ENCODE measurements at regions not wholly inside any gene's neighbourhood (a gene's known extent, or its start where the extent isn't known, plus 50 kb on each side); places are given as distances from the start of the nearest gene placed in this dataset.

DNA sequence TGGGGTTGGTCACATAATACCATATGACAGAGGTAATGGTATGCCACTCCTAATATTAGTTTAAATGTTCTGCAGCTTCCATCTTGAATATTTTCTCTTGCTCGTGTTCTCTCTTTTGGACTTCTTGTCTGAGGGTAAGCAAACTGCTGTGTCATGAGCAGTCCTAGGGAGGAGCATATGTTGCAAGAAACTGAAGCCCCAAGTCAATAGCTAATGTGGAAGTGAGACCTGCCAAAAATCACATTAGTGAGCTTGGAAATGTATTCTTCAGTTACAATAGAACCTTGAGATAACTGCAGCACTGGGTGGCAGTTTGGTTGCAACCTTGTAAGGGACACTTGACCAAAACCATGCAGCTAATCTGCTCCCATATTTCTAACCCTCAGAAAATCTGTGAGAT, 178.2 kb upstream of the IMPG1 start:
- Histone ChIP-seq H3T11ph (ENCODE audit: low read length) (no peak overlapping the region), H3K9me3 (ENCODE audit: control insufficient read depth, low read depth, low read length) (no peaks in the 10 kb centered on the region), H2BK15ac (ENCODE audit: low read depth, low read length) (no peak overlapping the region), H3K4me1 (ENCODE audit: insufficient read depth, low read length) (no peaks in the 10 kb centered on the region), H3K14ac (ENCODE audit: insufficient read depth, low read length) (no peak overlapping the region), H3K56ac (ENCODE audit: insufficient read length, low read depth, low read length) (no peak overlapping the region), H3K27ac (ENCODE audit: insufficient read length, low read depth, low read length) (no peak overlapping the region), H2BK5ac (ENCODE audit: insufficient read length, low read length) (no peak overlapping the region), H3K23ac (ENCODE audit: insufficient read length, low read depth, low read length) (no peak overlapping the region), H4K91ac (ENCODE audit: insufficient read length, low read depth, low read length) (no peak overlapping the region), H3K4ac (ENCODE audit: low read depth, low read length) (no peak overlapping the region), H3K27me3 (ENCODE audit: insufficient read depth, low read length) (no peaks in the 10 kb centered on the region), H3K79me1 (ENCODE audit: insufficient read depth, low read depth, low read length, poor library complexity, severe bottlenecking) (no peaks in the 10 kb centered on the region), H2AK5ac (ENCODE audit: insufficient read length, low read length) (no peak overlapping the region), H4K8ac (replicated peaks; ENCODE audit: insufficient read length, low read depth, low read length) (no peak overlapping the region), H3K79me2 (ENCODE audit: insufficient read depth, low read length) (no peaks in the 10 kb centered on the region), H4K5ac (ENCODE audit: insufficient read length, low read depth, low read length) (no peak overlapping the region), H2AFZ (ENCODE audit: low read length) (no peak overlapping the region), H3K18ac (ENCODE audit: insufficient read length, low read depth, low read length) (no peak overlapping the region), H2BK12ac (ENCODE audit: insufficient read length, low read depth, low read length) (no peak overlapping the region), H2BK120ac (ENCODE audit: low read depth, low read length, poor library complexity, severe bottlenecking) (no peak overlapping the region), H3K9ac (ENCODE audit: extremely low read depth, insufficient read length, low read length) (no peak overlapping the region), H2BK20ac (ENCODE audit: low read depth, low read length, poor library complexity, severe bottlenecking) (no peak overlapping the region), H3K23me2 (ENCODE audit: insufficient read length, low read depth, low read length, poor library complexity, severe bottlenecking) (no peaks in the 10 kb centered on the region), H3K4me2 (ENCODE audit: insufficient read depth, insufficient read length, low read length) (no peak overlapping the region), H4K20me1 (ENCODE audit: control insufficient read depth, insufficient read depth, insufficient read length) (no peaks in the 10 kb centered on the region)
- TF ChIP-seq CTCF (conservative IDR thresholded peaks at IDR 0.05), result no peak
- Mint-ChIP-seq H3K4me1 (peaks cover 4 to 5% of the 10 kb centered on the region in 2 experiments; a peak in 2 of 4 replicates), H3K27me3 (ENCODE audit: low read depth) (no peaks in the 10 kb centered on the region; the same call in 1 of the 2 replicates), H3K27ac (no peak overlapping the region), H3K4me3 (no peak overlapping the region), H3K9me3 (no peaks in the 10 kb centered on the region), H3K36me3 (ENCODE audit: insufficient read depth in 1 of 3, low read depth in 3 of 3) (no peaks in the 10 kb centered on the region)
- no peak for DNase-seq
- no CpG with 5 or more reads among the region's 1 CpG for WGBS (ENCODE audit: extremely low coverage, insufficient read length, low lambda C conversion rate)

All from H9 (cell line).